ENCODE measurements at regions not wholly inside any gene's neighbourhood (a gene's known extent, or its start where the extent isn't known, plus 50 kb on each side); places are given as distances from the start of the nearest gene placed in this dataset.

DNA sequence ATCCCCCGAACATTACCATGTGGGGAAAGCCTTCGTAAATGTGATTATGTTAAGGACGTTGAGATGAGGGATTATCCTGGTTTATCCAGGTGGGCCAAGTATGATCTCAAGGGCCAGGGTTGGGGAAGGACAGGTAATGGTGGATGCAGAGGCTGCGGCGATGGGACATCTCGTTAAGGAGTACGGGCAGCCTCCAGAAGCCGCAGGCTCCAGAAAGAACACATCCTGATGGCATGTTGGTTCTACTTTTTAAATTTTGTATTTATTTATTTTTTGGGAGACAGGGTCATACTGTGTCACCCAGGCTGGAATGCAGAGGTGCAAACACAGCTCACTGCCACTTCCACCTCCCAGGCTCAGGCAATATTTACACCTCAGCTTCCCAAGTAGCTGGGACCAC lies 86.2 kb upstream of the RAB6C start:
- TF ChIP-seq POLR2A (IDR thresholded peaks at IDR 0.05; ENCODE audit: low read depth, low read length) (no peak), PAX5 (IDR thresholded peaks at IDR 0.05; ENCODE audit: insufficient read depth, low read length, severe bottlenecking) (no peak), SPI1 (IDR thresholded peaks at IDR 0.05; ENCODE audit: low read depth, low read length) (no peak), POLR2AphosphoS5 (IDR thresholded peaks at IDR 0.05; ENCODE audit: low read depth, low read length) (no peak), TAF1 (IDR thresholded peaks at IDR 0.05; ENCODE audit: low read depth, low read length) (no peak)
